Esophagus squamous epithelium (tissue), 4 donors: ENCODE measurements at regions not wholly inside any gene's neighbourhood (a gene's known extent, or its start where the extent isn't known, plus 50 kb on each side); places are given as distances from the start of the nearest gene placed in this dataset.
"Not testable (repeated sequence)": the region's sequence is repeated elsewhere in the genome, so short reads cannot be mapped to it uniquely, and the experiment has no call there.

Experiments
- CTCF ChIP-seq, 6 experiments: fragments of 450-650 bp in 4 of 6; fragments of 200-600 bp in 2 of 6; sonication (generic) in 2 of 6; IDR thresholded peaks; one replicate each; pipeline ENCODE4 v1.5.1; 2016 to 2019; ENCODE audit warnings: antibody characterized with exemption in 6 of 6, mild to moderate bottlenecking in 4 of 6, moderate library complexity in 4 of 6
- POLR2A ChIP-seq, 4 donors: fragments of 450-650 bp; IDR thresholded peaks; one replicate each; pipeline ENCODE4 v1.6.1; 2017; ENCODE audit warnings: antibody characterized with exemption in 4 of 4, mild to moderate bottlenecking in 4 of 4, moderate library complexity in 3 of 4

- TF ChIP-seq CTCF, POLR2A (IDR thresholded peaks at IDR 0.05): not testable (repeated sequence)
Observed at GRCh38 chrX:128783139-128783538, 730.9 kb upstream of the ACTRT1 start.
